OCI-LY1 (cell line): ENCODE measurements at regions not wholly inside any gene's neighbourhood (a gene's known extent, or its start where the extent isn't known, plus 50 kb on each side); places are given as distances from the start of the nearest gene placed in this dataset.

Experiments
- H2AFZ ChIP-seq: fragments of 200-600 bp; sonication (generic), shearing (Covaris generic); 2 replicates; pipeline ENCODE4 v1.6.0; 2014; ENCODE audit warnings: antibody characterized with exemption, mild to moderate bottlenecking, low read length
- H3F3A ChIP-seq: fragments of 200-600 bp; sonication (generic), shearing (Covaris generic); 2 replicates; pipeline ENCODE4 v1.6.0; 2014; ENCODE audit warnings: mild to moderate bottlenecking, antibody characterized with exemption, low read length, moderate library complexity; ENCODE audit not compliant: insufficient read depth
- H3K27ac ChIP-seq: fragments of 200-600 bp; sonication (generic); 2 replicates; pipeline ENCODE4 v1.5.1; 2014; ENCODE audit warnings: low read length, mixed run types, mild to moderate bottlenecking, low read depth; ENCODE audit not compliant: poor library complexity, severe bottlenecking
- H3K27me3 ChIP-seq: fragments of 200-600 bp; sonication (generic); 2 replicates; pipeline ENCODE4 v1.6.0; 2014; ENCODE audit warnings: antibody characterized with exemption, mild to moderate bottlenecking, low read length, moderate library complexity; ENCODE audit not compliant: insufficient read depth
- H3K36me3 ChIP-seq: fragments of 200-600 bp; sonication (generic); 2 replicates; pipeline ENCODE4 v1.6.1; 2014; ENCODE audit warnings: mild to moderate bottlenecking, antibody characterized with exemption, low read length, moderate library complexity, mixed read lengths; ENCODE audit not compliant: insufficient read depth
- H3K4me1 ChIP-seq: fragments of 200-600 bp; sonication (generic); 2 replicates; pipeline ENCODE4 v1.5.1; 2014; ENCODE audit warnings: mild to moderate bottlenecking, low read length, moderate library complexity; ENCODE audit not compliant: insufficient read depth, severe bottlenecking
- H3K4me2 ChIP-seq: fragments of 200-600 bp; sonication (generic), shearing (Covaris generic); 2 replicates; pipeline ENCODE4 v1.6.1; 2014; ENCODE audit warnings: low read length
- H3K4me3 ChIP-seq: fragments of 200-600 bp; sonication (generic); 2 replicates; pipeline ENCODE4 v1.5.1; 2014; ENCODE audit warnings: low read length, low read depth, mild to moderate bottlenecking, mixed read lengths; ENCODE audit not compliant: poor library complexity, severe bottlenecking
- H3K79me2 ChIP-seq: fragments of 200-600 bp; shearing (Covaris generic); 2 replicates; pipeline ENCODE4 v1.6.1; 2016; ENCODE audit warnings: mixed run types, low read length, mixed read lengths; ENCODE audit not compliant: insufficient read depth
- H3K9ac ChIP-seq: fragments of 200-600 bp; sonication (generic), shearing (Covaris generic); 2 replicates; pipeline ENCODE4 v1.6.1; 2014; ENCODE audit warnings: mild to moderate bottlenecking, low read length, mixed read lengths
- H3K9me2 ChIP-seq: fragments of 200-600 bp; sonication (generic), shearing (Covaris generic); 2 replicates; pipeline ENCODE4 v1.6.1; 2014; ENCODE audit warnings: low read depth, mild to moderate bottlenecking, low read length, mixed read lengths
- H3K9me3 ChIP-seq: fragments of 200-600 bp; shearing (Covaris generic); 2 replicates; pipeline ENCODE4 v1.6.1; 2014; ENCODE audit warnings: low read length, mixed read lengths
- H4K20me1 ChIP-seq: fragments of 200-600 bp; sonication (generic), shearing (Covaris generic); 2 replicates; pipeline ENCODE4 v1.6.0; 2016; ENCODE audit warnings: mild to moderate bottlenecking, low read length; ENCODE audit not compliant: insufficient read depth
- CTCF ChIP-seq: fragments of 200-600 bp; sonication (generic), shearing (Covaris generic); IDR thresholded peaks from 2 replicates; pipeline ENCODE4 v1.5.1; 2017; ENCODE audit warnings: mild to moderate bottlenecking, antibody characterized with exemption, low read length, moderate library complexity, mixed read lengths
- EZH2 ChIP-seq: fragments of 200-600 bp; sonication (generic), shearing (Covaris generic); IDR thresholded peaks from 2 replicates; pipeline ENCODE4 v1.8.0; 2017; ENCODE audit warnings: borderline replicate concordance, mixed run types, mild to moderate bottlenecking, antibody characterized with exemption, low read length, moderate library complexity, mixed read lengths

- Histone ChIP-seq H3K4me1 (no peaks in the 10 kb centered on the region), H3K4me2 (no peak overlapping the region), H3K27me3 (no peaks in the 10 kb centered on the region), H3K36me3 (no peaks in the 10 kb centered on the region), H3K4me3 (no peak overlapping the region), H2AFZ (no peak overlapping the region), H3F3A (no peaks in the 10 kb centered on the region), H3K79me2 (no peaks in the 10 kb centered on the region), H3K9me3 (no peaks in the 10 kb centered on the region), H3K9ac (no peak overlapping the region), H4K20me1 (no peaks in the 10 kb centered on the region), H3K27ac (no peak overlapping the region), H3K9me2 (no peaks in the 10 kb centered on the region)
- TF ChIP-seq CTCF = no peak
- no peak for TF ChIP-seq EZH2
Measured at GRCh38 chr14:27186048-27186447, 588.2 kb upstream of the NOVA1 start.

- Histone ChIP-seq H3K4me1 (no peaks in the 10 kb centered on the region), H2AFZ (no peak overlapping the region), H3K27me3 (no peaks in the 10 kb centered on the region), H3K9me3 (no peaks in the 10 kb centered on the region), H3K4me3 (no peak overlapping the region), H4K20me1 (no peaks in the 10 kb centered on the region), H3K27ac (no peak overlapping the region), H3K9ac (no peak overlapping the region), H3F3A (no peaks in the 10 kb centered on the region), H3K4me2 (no peak overlapping the region), H3K9me2 (no peaks in the 10 kb centered on the region), H3K36me3 (no peaks in the 10 kb centered on the region), H3K79me2 (no peaks in the 10 kb centered on the region)
- no peak for TF ChIP-seq CTCF
- no peak for TF ChIP-seq EZH2
Measured at GRCh38 chr14:27187136-27187535, 589.3 kb upstream of the NOVA1 start.

GRCh38 chr14:27190296-27190695 is 592.5 kb upstream of the NOVA1 start:
- H3K36me3 ChIP-seq = no peaks in the 10 kb centered on the region
- H3K4me3 ChIP-seq = no peak overlapping the region
- H3K9me3 ChIP-seq = no peaks in the 10 kb centered on the region
- H3K27ac ChIP-seq = no peak overlapping the region
- H3K27me3 ChIP-seq = no peaks in the 10 kb centered on the region
- no peaks in the 10 kb centered on the region for H3K4me1 ChIP-seq
- no peaks in the 10 kb centered on the region for H3K9me2 ChIP-seq
- no peaks in the 10 kb centered on the region for H3K79me2 ChIP-seq
- H3K9ac ChIP-seq = no peak overlapping the region
- H2AFZ ChIP-seq = no peak overlapping the region
- H3K4me2 ChIP-seq = no peak overlapping the region
- TF ChIP-seq CTCF (no peak), EZH2 (no peak)
- H4K20me1 ChIP-seq = no peaks in the 10 kb centered on the region
- H3F3A ChIP-seq = no peaks in the 10 kb centered on the region
